OCI-LY1 (cell line): ENCODE measurements at regions not wholly inside any gene's neighbourhood (a gene's known extent, or its start where the extent isn't known, plus 50 kb on each side); places are given as distances from the start of the nearest gene placed in this dataset.

Experiments used
- H2AFZ ChIP-seq: fragments of 200-600 bp; sonication (generic), shearing (Covaris generic); 2 replicates; pipeline ENCODE4 v1.6.0; 2014; ENCODE audit warnings: antibody characterized with exemption, mild to moderate bottlenecking, low read length
- H3F3A ChIP-seq: fragments of 200-600 bp; sonication (generic), shearing (Covaris generic); 2 replicates; pipeline ENCODE4 v1.6.0; 2014; ENCODE audit warnings: mild to moderate bottlenecking, antibody characterized with exemption, low read length, moderate library complexity; ENCODE audit not compliant: insufficient read depth
- H3K27ac ChIP-seq: fragments of 200-600 bp; sonication (generic); 2 replicates; pipeline ENCODE4 v1.5.1; 2014; ENCODE audit warnings: low read length, mixed run types, mild to moderate bottlenecking, low read depth; ENCODE audit not compliant: poor library complexity, severe bottlenecking
- H3K27me3 ChIP-seq: fragments of 200-600 bp; sonication (generic); 2 replicates; pipeline ENCODE4 v1.6.0; 2014; ENCODE audit warnings: antibody characterized with exemption, mild to moderate bottlenecking, low read length, moderate library complexity; ENCODE audit not compliant: insufficient read depth
- H3K36me3 ChIP-seq: fragments of 200-600 bp; sonication (generic); 2 replicates; pipeline ENCODE4 v1.6.1; 2014; ENCODE audit warnings: mild to moderate bottlenecking, antibody characterized with exemption, low read length, moderate library complexity, mixed read lengths; ENCODE audit not compliant: insufficient read depth
- H3K4me1 ChIP-seq: fragments of 200-600 bp; sonication (generic); 2 replicates; pipeline ENCODE4 v1.5.1; 2014; ENCODE audit warnings: mild to moderate bottlenecking, low read length, moderate library complexity; ENCODE audit not compliant: insufficient read depth, severe bottlenecking
- H3K4me2 ChIP-seq: fragments of 200-600 bp; sonication (generic), shearing (Covaris generic); 2 replicates; pipeline ENCODE4 v1.6.1; 2014; ENCODE audit warnings: low read length
- H3K4me3 ChIP-seq: fragments of 200-600 bp; sonication (generic); 2 replicates; pipeline ENCODE4 v1.5.1; 2014; ENCODE audit warnings: low read length, low read depth, mild to moderate bottlenecking, mixed read lengths; ENCODE audit not compliant: poor library complexity, severe bottlenecking
- H3K79me2 ChIP-seq: fragments of 200-600 bp; shearing (Covaris generic); 2 replicates; pipeline ENCODE4 v1.6.1; 2016; ENCODE audit warnings: mixed run types, low read length, mixed read lengths; ENCODE audit not compliant: insufficient read depth
- H3K9ac ChIP-seq: fragments of 200-600 bp; sonication (generic), shearing (Covaris generic); 2 replicates; pipeline ENCODE4 v1.6.1; 2014; ENCODE audit warnings: mild to moderate bottlenecking, low read length, mixed read lengths
- H3K9me2 ChIP-seq: fragments of 200-600 bp; sonication (generic), shearing (Covaris generic); 2 replicates; pipeline ENCODE4 v1.6.1; 2014; ENCODE audit warnings: low read depth, mild to moderate bottlenecking, low read length, mixed read lengths
- H3K9me3 ChIP-seq: fragments of 200-600 bp; shearing (Covaris generic); 2 replicates; pipeline ENCODE4 v1.6.1; 2014; ENCODE audit warnings: low read length, mixed read lengths
- H4K20me1 ChIP-seq: fragments of 200-600 bp; sonication (generic), shearing (Covaris generic); 2 replicates; pipeline ENCODE4 v1.6.0; 2016; ENCODE audit warnings: mild to moderate bottlenecking, low read length; ENCODE audit not compliant: insufficient read depth
- EZH2 ChIP-seq: fragments of 200-600 bp; sonication (generic), shearing (Covaris generic); IDR thresholded peaks from 2 replicates; pipeline ENCODE4 v1.8.0; 2017; ENCODE audit warnings: borderline replicate concordance, mixed run types, mild to moderate bottlenecking, antibody characterized with exemption, low read length, moderate library complexity, mixed read lengths
- TF ChIP-seq, protein P1 (sequence below): fragments of 200-600 bp; sonication (generic), shearing (Covaris generic); IDR thresholded peaks from 2 replicates; pipeline ENCODE4 v1.5.1; 2017; ENCODE audit warnings: mild to moderate bottlenecking, antibody characterized with exemption, low read length, moderate library complexity, mixed read lengths

DNA sequence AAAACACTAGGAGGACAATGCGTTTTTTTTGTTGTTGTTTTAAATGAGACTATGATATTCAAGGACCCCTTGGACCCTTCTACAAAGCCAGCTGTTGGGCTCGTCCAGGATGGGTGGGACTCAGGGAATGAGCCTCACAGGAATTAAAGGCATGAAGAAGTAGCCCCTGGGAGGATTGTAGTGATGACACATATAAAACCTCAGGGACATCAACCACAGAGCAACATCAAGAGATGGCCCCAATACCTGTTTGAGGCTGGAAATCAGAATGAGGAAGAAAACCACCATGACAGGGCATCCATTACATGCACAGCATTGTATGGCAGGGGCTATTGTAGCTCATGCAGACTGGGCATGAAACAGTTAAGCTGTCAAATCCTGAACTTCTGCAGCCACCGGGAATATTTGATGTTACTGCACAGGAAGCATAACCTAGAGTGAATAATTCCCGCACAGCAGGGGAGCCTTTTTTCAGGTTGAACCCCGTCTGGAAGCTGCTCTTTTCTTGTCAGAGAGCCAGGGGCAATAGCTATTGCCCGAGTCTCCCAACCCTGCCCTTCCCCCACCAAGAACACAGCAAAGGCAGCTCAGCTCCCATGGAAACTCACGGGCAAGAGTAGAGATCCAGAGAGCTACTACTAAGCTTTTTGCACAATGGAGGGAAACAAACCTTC is 140.2 kb upstream of the FGGY start:
- Histone ChIP-seq H3K27ac (no peak overlapping the region), H3K4me1 (no peaks in the 10 kb centered on the region), H3K9ac (no peak overlapping the region), H3K79me2 (no peaks in the 10 kb centered on the region), H3K9me2 (no peaks in the 10 kb centered on the region), H3K9me3 (peaks cover 5% of the 10 kb centered on the region; the same call in 1 of the 2 replicates), H3K4me2 (no peak overlapping the region), H2AFZ (no peak overlapping the region), H3K36me3 (no peaks in the 10 kb centered on the region), H3F3A (no peaks in the 10 kb centered on the region), H3K27me3 (no peaks in the 10 kb centered on the region), H4K20me1 (no peaks in the 10 kb centered on the region), H3K4me3 (no peak overlapping the region)
- no peak for TF ChIP-seq EZH2
- TF ChIP-seq, protein P1, sequence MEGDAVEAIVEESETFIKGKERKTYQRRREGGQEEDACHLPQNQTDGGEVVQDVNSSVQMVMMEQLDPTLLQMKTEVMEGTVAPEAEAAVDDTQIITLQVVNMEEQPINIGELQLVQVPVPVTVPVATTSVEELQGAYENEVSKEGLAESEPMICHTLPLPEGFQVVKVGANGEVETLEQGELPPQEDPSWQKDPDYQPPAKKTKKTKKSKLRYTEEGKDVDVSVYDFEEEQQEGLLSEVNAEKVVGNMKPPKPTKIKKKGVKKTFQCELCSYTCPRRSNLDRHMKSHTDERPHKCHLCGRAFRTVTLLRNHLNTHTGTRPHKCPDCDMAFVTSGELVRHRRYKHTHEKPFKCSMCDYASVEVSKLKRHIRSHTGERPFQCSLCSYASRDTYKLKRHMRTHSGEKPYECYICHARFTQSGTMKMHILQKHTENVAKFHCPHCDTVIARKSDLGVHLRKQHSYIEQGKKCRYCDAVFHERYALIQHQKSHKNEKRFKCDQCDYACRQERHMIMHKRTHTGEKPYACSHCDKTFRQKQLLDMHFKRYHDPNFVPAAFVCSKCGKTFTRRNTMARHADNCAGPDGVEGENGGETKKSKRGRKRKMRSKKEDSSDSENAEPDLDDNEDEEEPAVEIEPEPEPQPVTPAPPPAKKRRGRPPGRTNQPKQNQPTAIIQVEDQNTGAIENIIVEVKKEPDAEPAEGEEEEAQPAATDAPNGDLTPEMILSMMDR: no peak

DNA sequence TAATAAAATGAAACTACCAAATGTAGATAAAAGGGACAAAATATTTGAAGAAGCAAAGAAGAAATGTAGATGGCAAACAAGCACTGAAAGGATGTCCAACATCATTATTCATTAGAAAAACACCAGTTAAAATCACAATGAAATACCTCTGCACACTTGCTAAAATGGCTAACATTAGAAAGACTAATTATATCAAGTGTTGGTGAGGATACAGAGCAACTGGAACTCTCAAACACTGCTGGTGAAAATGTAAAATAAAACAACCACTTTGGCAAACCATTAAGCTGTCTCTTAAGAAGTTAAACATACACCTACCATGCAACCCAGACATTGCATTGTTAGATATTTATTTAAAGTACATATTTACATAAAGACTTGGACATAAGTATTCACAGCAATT is 138.6 kb upstream of the FGGY start:
- H3K27me3 ChIP-seq: no peaks in the 10 kb centered on the region
- TF ChIP-seq EZH2: no peak
- TF ChIP-seq, protein P1: no peak
- peaks cover 5% of the 10 kb centered on the region; the same call in 1 of the 2 replicates for H3K9me3 ChIP-seq
- H4K20me1 ChIP-seq: no peaks in the 10 kb centered on the region
- no peaks in the 10 kb centered on the region for H3K4me1 ChIP-seq
- no peak overlapping the region for H3K4me3 ChIP-seq
- no peaks in the 10 kb centered on the region for H3K79me2 ChIP-seq
- no peak overlapping the region for H3K9ac ChIP-seq
- H3K27ac ChIP-seq: no peak overlapping the region
- H3K9me2 ChIP-seq: no peaks in the 10 kb centered on the region
- no peak overlapping the region for H3K4me2 ChIP-seq
- H2AFZ ChIP-seq: no peak overlapping the region
- no peaks in the 10 kb centered on the region for H3K36me3 ChIP-seq
- no peaks in the 10 kb centered on the region for H3F3A ChIP-seq

DNA sequence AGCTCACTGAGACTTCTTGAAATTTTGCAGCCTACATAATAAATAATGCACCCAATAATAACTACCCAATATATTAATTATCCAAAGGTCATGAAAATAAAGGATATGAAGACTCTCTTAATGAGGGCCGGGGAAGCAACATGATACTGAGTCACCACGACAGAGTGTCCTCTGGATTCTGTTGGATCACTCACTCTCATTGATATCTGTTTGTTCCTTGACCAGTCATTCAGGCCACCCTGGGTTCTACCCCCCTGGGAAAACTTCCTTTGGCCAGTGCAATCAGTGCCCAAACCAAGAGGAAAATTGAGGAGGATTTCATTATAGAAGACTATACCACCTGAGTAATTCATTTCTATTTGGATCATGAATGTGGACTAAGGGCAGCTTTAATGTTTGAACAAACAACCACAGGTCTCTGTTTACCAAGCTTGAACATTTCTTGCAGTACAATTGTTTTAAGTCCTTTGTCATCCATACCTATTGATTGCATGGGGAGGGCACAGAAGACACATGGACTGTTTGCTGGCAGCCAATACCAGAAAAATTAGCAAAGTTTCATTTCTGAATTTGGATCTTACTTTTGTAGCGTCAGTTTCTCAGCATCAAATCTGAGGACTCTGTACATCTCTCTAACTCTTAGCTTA is 137.2 kb upstream of the FGGY start:
- Histone ChIP-seq H3K27me3 (no peaks in the 10 kb centered on the region), H3K9ac (no peak overlapping the region), H3K36me3 (no peaks in the 10 kb centered on the region), H3K27ac (no peak overlapping the region), H2AFZ (no peak overlapping the region), H3K4me3 (no peak overlapping the region), H3K4me2 (no peak overlapping the region), H4K20me1 (no peaks in the 10 kb centered on the region), H3K9me2 (no peaks in the 10 kb centered on the region), H3K9me3 (peaks cover 5% of the 10 kb centered on the region; the same call in 1 of the 2 replicates), H3F3A (no peaks in the 10 kb centered on the region), H3K4me1 (no peaks in the 10 kb centered on the region), H3K79me2 (no peaks in the 10 kb centered on the region)
- no peak for TF ChIP-seq EZH2
- TF ChIP-seq, protein P1: no peak
